HepG2 (cell line): ENCODE measurements at regions not wholly inside any gene's neighbourhood (a gene's known extent, or its start where the extent isn't known, plus 50 kb on each side); places are given as distances from the start of the nearest gene placed in this dataset.

ENCODE experiments used
- CREBL2 ChIP-seq: sonication (generic); formaldehyde crosslinking; IDR thresholded peaks from 2 replicates; pipeline ENCODE4 v1.8.1; 2023; ENCODE audit warnings: missing genetic modification reagents, mild to moderate bottlenecking, borderline replicate concordance
- GFI1 ChIP-seq: sonication (generic); formaldehyde crosslinking; IDR thresholded peaks from 2 replicates; pipeline ENCODE4 v1.5.0; 2020; ENCODE audit warnings: missing genetic modification reagents, mild to moderate bottlenecking, borderline replicate concordance
- MLLT10 ChIP-seq: sonication (generic); formaldehyde crosslinking; IDR thresholded peaks from 2 replicates; pipeline ENCODE4 v1.4.0; 2020; ENCODE audit warnings: missing genetic modification reagents
- MTERF4 ChIP-seq: sonication (generic); formaldehyde crosslinking; IDR thresholded peaks from 2 replicates; pipeline ENCODE4 v1.8.0; 2023; ENCODE audit warnings: mild to moderate bottlenecking, missing genetic modification reagents
- NONO ChIP-seq, 2 experiments: fragments of 450-650 bp in 1 of 2; sonication (generic) in 1 of 2; formaldehyde crosslinking in 1 of 2; IDR thresholded peaks in 1 of 2; conservative IDR thresholded peaks in 1 of 2; 2 replicates each; pipeline versions ENCODE4 v1.6.1 to v1.8.0; 2017 to 2022; ENCODE audit warnings: mild to moderate bottlenecking in 1 of 2, missing genetic modification reagents in 1 of 2, moderate library complexity in 1 of 2
- NR3C1 ChIP-seq: sonication (generic); formaldehyde crosslinking; IDR thresholded peaks from 2 replicates; pipeline ENCODE4 v1.4.0; 2020; ENCODE audit warnings: missing genetic modification reagents
- PAXIP1 ChIP-seq: sonication (generic); formaldehyde crosslinking; conservative IDR thresholded peaks from 2 replicates; pipeline ENCODE4 v1.4.0; 2020; ENCODE audit warnings: mild to moderate bottlenecking, missing genetic modification reagents, moderate library complexity
- ZNF10 ChIP-seq: sonication (generic); formaldehyde crosslinking; IDR thresholded peaks from 2 replicates; pipeline ENCODE4 v1.4.0; 2020; ENCODE audit warnings: mild to moderate bottlenecking, low read depth, missing genetic modification reagents, borderline replicate concordance
- ZNF160 ChIP-seq: sonication (generic); formaldehyde crosslinking; IDR thresholded peaks from 2 replicates; pipeline ENCODE4 v1.8.0; 2022; ENCODE audit warnings: mild to moderate bottlenecking, inconsistent platforms, missing genetic modification reagents
- ZNF446 ChIP-seq: sonication (generic); formaldehyde crosslinking; IDR thresholded peaks from 2 replicates; pipeline ENCODE4 v1.5.0; 2020; ENCODE audit warnings: mild to moderate bottlenecking, missing genetic modification reagents
- ZNF530 ChIP-seq: sonication (generic); formaldehyde crosslinking; IDR thresholded peaks from 2 replicates; pipeline ENCODE4 v1.5.0; 2020; ENCODE audit warnings: low read depth, mild to moderate bottlenecking, missing genetic modification reagents
- ZNF577 ChIP-seq: sonication (generic); formaldehyde crosslinking; IDR thresholded peaks from 2 replicates; pipeline ENCODE4 v1.4.0; 2020; ENCODE audit warnings: mild to moderate bottlenecking, low read depth, missing genetic modification reagents, borderline replicate concordance
- ZNF646 ChIP-seq: sonication (generic); formaldehyde crosslinking; IDR thresholded peaks from 2 replicates; pipeline ENCODE4 v1.9.0; 2021; ENCODE audit warnings: mild to moderate bottlenecking, missing genetic modification reagents
- ZNF773 ChIP-seq: sonication (generic); formaldehyde crosslinking; IDR thresholded peaks from 2 replicates; pipeline ENCODE4 v1.4.0; 2020; ENCODE audit warnings: missing genetic modification reagents, borderline replicate concordance
- ZNF878 ChIP-seq: sonication (generic); formaldehyde crosslinking; IDR thresholded peaks from 2 replicates; pipeline ENCODE4 v1.8.1; 2023; ENCODE audit warnings: mild to moderate bottlenecking, missing genetic modification reagents, moderate library complexity

- TF ChIP-seq ZNF577: no peak
- no peak for TF ChIP-seq CREBL2
- no peak for TF ChIP-seq ZNF446 (CRISPR knock-in tag)
- no peak for TF ChIP-seq ZNF878 (CRISPR knock-in tag)
- TF ChIP-seq NONO (IDR thresholded peaks at IDR 0.05): no peak
- TF ChIP-seq NONO (CRISPR knock-in tag; conservative IDR thresholded peaks at IDR 0.05): no peak
- no peak for TF ChIP-seq ZNF530 (CRISPR knock-in tag)
- TF ChIP-seq ZNF10 (CRISPR knock-in tag): no peak
- TF ChIP-seq PAXIP1 (CRISPR knock-in tag): no peak
- no peak for TF ChIP-seq ZNF646 (CRISPR knock-in tag)
- no peak for TF ChIP-seq ZNF160
- no peak for TF ChIP-seq NR3C1 (CRISPR knock-in tag)
- TF ChIP-seq ZNF773 (CRISPR knock-in tag): no peak
- no peak for TF ChIP-seq GFI1 (CRISPR knock-in tag)
- TF ChIP-seq MLLT10 (CRISPR knock-in tag): no peak
- TF ChIP-seq MTERF4 (CRISPR knock-in tag): no peak
Observed at GRCh38 chr9:71446473-71447411, 321.6 kb downstream of the CEMIP2 start (continued).
